ENCODE measurements at regions not wholly inside any gene's neighbourhood (a gene's known extent, or its start where the extent isn't known, plus 50 kb on each side); places are given as distances from the start of the nearest gene placed in this dataset.

GRCh38 chr2:193076995-193077394, 882.3 kb upstream of the TMEFF2 start:
- TF ChIP-seq YY1 (IDR thresholded peaks at IDR 0.05; ENCODE audit: low read depth) (no peak), EGR1 (IDR thresholded peaks at IDR 0.05) (no peak), MAX (IDR thresholded peaks at IDR 0.05) (no peak), TAF1 (IDR thresholded peaks at IDR 0.05; ENCODE audit: low read depth) (no peak), REST (IDR thresholded peaks at IDR 0.05; ENCODE audit: low read depth) (no peak), NFIC (IDR thresholded peaks at IDR 0.05) (no peak), USF1 (IDR thresholded peaks at IDR 0.05) (no peak)

- TF ChIP-seq RAD21 (IDR thresholded peaks at IDR 0.05; ENCODE audit: low read depth) (no peak), CREB1 (IDR thresholded peaks at IDR 0.05; ENCODE audit: low read depth) (no peak), NFIC (IDR thresholded peaks at IDR 0.05) (no peak), ZBTB7A (IDR thresholded peaks at IDR 0.05; ENCODE audit: low read depth) (no peak), YY1 (IDR thresholded peaks at IDR 0.05; ENCODE audit: low read depth) (no peak), MAX (IDR thresholded peaks at IDR 0.05) (no peak), TAF1 (IDR thresholded peaks at IDR 0.05; ENCODE audit: low read depth) (no peak), CEBPB (IDR thresholded peaks at IDR 0.05) (no peak), EGR1 (IDR thresholded peaks at IDR 0.05) (no peak), FOXM1 (IDR thresholded peaks at IDR 0.05; ENCODE audit: borderline replicate concordance, low read depth) (no peak), TCF12 (IDR thresholded peaks at IDR 0.05; ENCODE audit: low read depth) (no peak), TEAD4 (IDR thresholded peaks at IDR 0.05) (no peak)
These were observed 880.2 kb upstream of the TMEFF2 start for GRCh38 chr2:193074933-193075332.

- TF ChIP-seq USF1 (IDR thresholded peaks at IDR 0.05), result no peak
- TF ChIP-seq EGR1 (IDR thresholded peaks at IDR 0.05), result no peak
- no peak for TF ChIP-seq ZBTB7A (IDR thresholded peaks at IDR 0.05; ENCODE audit: low read depth)
These were observed 877.9 kb upstream of the TMEFF2 start for GRCh38 chr2:193072647-193073046.

- TF ChIP-seq CEBPB (IDR thresholded peaks at IDR 0.05) (no peak), TCF12 (IDR thresholded peaks at IDR 0.05; ENCODE audit: low read depth) (no peak), TEAD4 (IDR thresholded peaks at IDR 0.05) (no peak), ZBTB7A (IDR thresholded peaks at IDR 0.05; ENCODE audit: low read depth) (no peak), REST (IDR thresholded peaks at IDR 0.05; ENCODE audit: low read depth) (no peak), YY1 (IDR thresholded peaks at IDR 0.05; ENCODE audit: low read depth) (no peak), TAF1 (IDR thresholded peaks at IDR 0.05; ENCODE audit: low read depth) (no peak), FOXM1 (IDR thresholded peaks at IDR 0.05; ENCODE audit: borderline replicate concordance, low read depth) (no peak), CREB1 (IDR thresholded peaks at IDR 0.05; ENCODE audit: low read depth) (no peak), USF1 (IDR thresholded peaks at IDR 0.05) (no peak), EGR1 (IDR thresholded peaks at IDR 0.05) (no peak), EP300 (IDR thresholded peaks at IDR 0.05; ENCODE audit: borderline replicate concordance) (no peak), NFIC (IDR thresholded peaks at IDR 0.05) (no peak), MAX (IDR thresholded peaks at IDR 0.05) (no peak), RAD21 (IDR thresholded peaks at IDR 0.05; ENCODE audit: low read depth) (no peak)
These were observed 830.1 kb upstream of the TMEFF2 start for GRCh38 chr2:193024791-193025190.

GRCh38 chr2:193011870-193012269, 817.1 kb upstream of the TMEFF2 start:
- TF ChIP-seq CEBPB (IDR thresholded peaks at IDR 0.05) (no peak), EGR1 (IDR thresholded peaks at IDR 0.05) (no peak), TCF12 (IDR thresholded peaks at IDR 0.05; ENCODE audit: low read depth) (no peak), RAD21 (IDR thresholded peaks at IDR 0.05; ENCODE audit: low read depth) (no peak), YY1 (IDR thresholded peaks at IDR 0.05; ENCODE audit: low read depth) (no peak), TAF1 (IDR thresholded peaks at IDR 0.05; ENCODE audit: low read depth) (no peak), CREB1 (IDR thresholded peaks at IDR 0.05; ENCODE audit: low read depth) (no peak), FOXM1 (IDR thresholded peaks at IDR 0.05; ENCODE audit: borderline replicate concordance, low read depth) (no peak), MAX (IDR thresholded peaks at IDR 0.05) (no peak), ZBTB7A (IDR thresholded peaks at IDR 0.05; ENCODE audit: low read depth) (no peak), NFIC (IDR thresholded peaks at IDR 0.05) (no peak), REST (IDR thresholded peaks at IDR 0.05; ENCODE audit: low read depth) (no peak), USF1 (IDR thresholded peaks at IDR 0.05) (no peak), EP300 (IDR thresholded peaks at IDR 0.05; ENCODE audit: borderline replicate concordance) (no peak)
